Activated CD4-positive, alpha-beta T cell treated with anti-CD3 and anti-CD28 coated beads for 36 hours (primary cell): ENCODE measurements at regions not wholly inside any gene's neighbourhood (a gene's known extent, or its start where the extent isn't known, plus 50 kb on each side); places are given as distances from the start of the nearest gene placed in this dataset.

ENCODE experiments used
- ATAC-seq: fragments of 200-7000 bp; cut with Tn5 transposase; one replicate; pipeline ENCODE4 v1.10.0; 2021; ENCODE audit warnings: mild to moderate bottlenecking, moderate library complexity
- CTCF ChIA-PET: fragments of 350-600 bp; sonication (Branson Sonifier 250); formaldehyde crosslinking; loops from one replicate; lab custom pipeline; 2021; ENCODE audit warnings: antibody characterized with exemption; lab: Charles Lee
- POLR2A ChIA-PET: fragments of 350-600 bp; sonication (Branson Sonifier 250); formaldehyde crosslinking; loops from one replicate; lab custom pipeline; 2021; ENCODE audit warnings: antibody characterized with exemption, inconsistent platforms; lab: Charles Lee
- DNase-seq: peaks from one replicate; pipeline ENCODE4 v3.0.0-alpha.2; 2020
- H3K27ac Mint-ChIP-seq: one replicate; pipeline ENCODE4 v1.8.0; 2021; ENCODE audit warnings: mixed read lengths
- H3K27me3 Mint-ChIP-seq: one replicate; pipeline ENCODE4 v1.8.0; 2021; ENCODE audit warnings: mixed read lengths
- H3K36me3 Mint-ChIP-seq: one replicate; pipeline ENCODE4 v1.8.0; 2021; ENCODE audit warnings: low read depth, mixed read lengths
- H3K4me1 Mint-ChIP-seq: one replicate; pipeline ENCODE4 v1.8.0; 2021; ENCODE audit warnings: mixed read lengths
- H3K4me3 Mint-ChIP-seq: one replicate; pipeline ENCODE4 v1.8.0; 2021; ENCODE audit warnings: mild to moderate bottlenecking, moderate library complexity, mixed read lengths
- H3K9me3 Mint-ChIP-seq: one replicate; pipeline ENCODE4 v1.8.0; 2021; ENCODE audit warnings: low read depth, mixed read lengths
- intact Hi-C, 2 experiments: fragments of 100-400 bp; cut with DNase I in 1 of 2; cut with micrococcal nuclease in 1 of 2; formaldehyde crosslinking; loops; one replicate each; pipeline versions ENCODE4 v1.14.2 to v1.15.1; 2022 to 2024; cut with DNase I, micrococcal nuclease

DNA sequence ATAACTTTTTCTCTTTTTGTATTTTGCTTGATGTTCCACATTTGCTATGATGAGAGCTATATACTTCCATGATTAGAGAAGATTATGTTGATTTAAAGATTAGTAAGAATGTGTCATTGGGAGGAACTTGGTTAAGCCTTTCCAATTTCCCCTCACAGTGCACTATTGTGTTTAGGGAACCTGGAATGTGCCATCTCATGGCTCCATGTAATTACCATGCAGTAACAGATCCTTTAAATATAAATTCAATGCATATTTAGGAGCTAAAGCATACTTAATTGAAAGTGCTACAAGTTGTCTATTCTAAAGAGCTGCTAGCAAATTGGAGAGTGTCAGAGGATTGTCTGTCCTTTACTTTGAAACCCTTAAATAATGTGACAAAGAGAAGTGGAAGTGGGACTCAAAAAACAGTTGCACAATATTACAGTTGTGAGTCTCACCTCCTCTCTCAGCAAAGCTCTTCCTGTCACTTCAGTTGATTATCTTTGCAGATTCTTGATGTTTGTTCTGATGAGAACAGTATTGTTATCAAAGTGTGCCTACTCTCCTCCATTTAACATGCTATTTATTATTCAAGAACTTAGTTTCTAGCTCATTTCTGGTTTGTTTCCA, 1162.7 kb upstream of the ZEB2 start:
- Mint-ChIP-seq H3K9me3 (no peaks in the 10 kb centered on the region), H3K27ac (no peak overlapping the region), H3K4me3 (no peak overlapping the region), H3K36me3 (no peaks in the 10 kb centered on the region), H3K27me3 (no peaks in the 10 kb centered on the region), H3K4me1 (no peaks in the 10 kb centered on the region)
- CTCF ChIA-PET = interaction anchor here (1.0 kb wide), 1 partner anchor 10 kb away, joined by 3 read pairs; no protein-coding TSS in a partner anchor
- POLR2A ChIA-PET = no interaction called here
- DNase-seq (no peak), ATAC-seq (no peak)
- intact Hi-C loops = no loop called here

DNA sequence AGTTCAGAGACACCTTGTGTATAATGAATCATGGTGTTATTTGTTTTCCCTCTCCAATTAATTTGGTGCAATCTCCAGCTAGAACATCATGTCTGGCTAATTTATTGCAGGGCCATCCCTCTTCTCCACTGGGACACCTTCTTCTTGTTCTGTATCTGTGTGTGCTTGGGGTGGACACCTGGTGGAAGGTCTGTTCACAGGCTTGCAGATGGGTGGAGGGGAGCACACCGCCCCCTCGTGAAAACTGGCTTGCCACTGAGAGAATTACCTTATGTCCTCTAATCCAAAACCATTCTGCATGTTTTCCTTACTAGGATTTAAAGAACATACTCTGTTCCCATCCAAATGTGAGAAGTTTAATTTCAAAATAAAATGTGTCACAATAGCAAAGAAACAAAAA, 1160.4 kb upstream of the ZEB2 start:
- no peaks in the 10 kb centered on the region for H3K27me3 Mint-ChIP-seq
- no peaks in the 10 kb centered on the region for H3K4me1 Mint-ChIP-seq
- no peaks in the 10 kb centered on the region for H3K36me3 Mint-ChIP-seq
- ATAC-seq = no peak
- intact Hi-C loops = no loop called here
- ChIA-PET POLR2A (no interaction called here), CTCF (no interaction called here)
- no peak overlapping the region for H3K4me3 Mint-ChIP-seq
- H3K27ac Mint-ChIP-seq = no peak overlapping the region
- peaks cover 2% of the 10 kb centered on the region for H3K9me3 Mint-ChIP-seq
- DNase-seq = no peak

DNA sequence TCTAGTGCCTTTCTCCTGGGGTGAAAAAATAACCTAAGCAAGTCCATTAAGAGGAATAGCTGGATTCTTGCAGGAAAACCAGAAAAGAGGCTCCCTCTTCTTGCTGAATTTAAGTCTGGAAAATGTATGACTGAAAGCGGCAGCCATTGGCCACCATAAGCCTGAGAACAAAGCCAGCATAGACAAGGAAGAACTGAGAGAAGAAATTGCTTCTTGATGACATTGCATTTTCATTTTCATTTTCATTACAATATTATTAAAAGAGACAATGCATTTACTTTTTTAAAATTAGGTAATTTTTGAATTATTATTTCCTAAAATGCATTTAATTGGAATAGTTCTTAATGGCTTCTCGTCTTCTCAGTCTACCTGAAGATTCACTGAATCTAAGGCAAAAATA, 1157.5 kb upstream of the ZEB2 start:
- ATAC-seq (no peak), DNase-seq (no peak)
- no peak overlapping the region for H3K4me3 Mint-ChIP-seq
- no peaks in the 10 kb centered on the region for H3K27me3 Mint-ChIP-seq
- peaks cover 2% of the 10 kb centered on the region for H3K9me3 Mint-ChIP-seq
- ChIA-PET CTCF (no interaction called here), POLR2A (no interaction called here)
- no peaks in the 10 kb centered on the region for H3K4me1 Mint-ChIP-seq
- H3K36me3 Mint-ChIP-seq = no peaks in the 10 kb centered on the region
- no peak overlapping the region for H3K27ac Mint-ChIP-seq
- intact Hi-C loops = no loop called here

DNA sequence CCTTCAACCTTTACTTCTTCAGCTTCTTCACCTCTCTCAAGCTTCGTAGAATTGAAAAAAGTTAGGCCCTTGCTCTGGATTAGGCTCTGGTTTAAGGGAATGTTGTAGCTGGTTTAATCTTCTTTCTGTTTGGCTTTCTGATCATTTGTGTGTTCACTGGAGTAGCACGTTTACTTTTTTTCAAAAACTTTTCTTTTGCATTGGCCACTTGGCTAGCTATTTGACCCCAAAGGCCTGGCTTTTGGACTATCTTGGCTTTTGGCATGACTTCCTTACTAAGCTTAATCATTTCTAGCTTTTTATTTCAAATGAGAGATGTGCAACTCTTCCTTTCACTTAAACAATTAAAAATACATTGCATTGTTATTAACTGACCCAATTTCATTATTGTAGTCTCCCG, 1154.8 kb upstream of the ZEB2 start:
- no peaks in the 10 kb centered on the region for H3K27me3 Mint-ChIP-seq
- POLR2A ChIA-PET = no interaction called here
- ATAC-seq = no peak
- H3K4me1 Mint-ChIP-seq = no peaks in the 10 kb centered on the region
- DNase-seq = no peak
- H3K27ac Mint-ChIP-seq = no peak overlapping the region
- H3K9me3 Mint-ChIP-seq = peaks cover 2% of the 10 kb centered on the region
- intact Hi-C loops = no loop called here
- CTCF ChIA-PET = no interaction called here
- no peaks in the 10 kb centered on the region for H3K36me3 Mint-ChIP-seq
- H3K4me3 Mint-ChIP-seq = no peak overlapping the region

DNA sequence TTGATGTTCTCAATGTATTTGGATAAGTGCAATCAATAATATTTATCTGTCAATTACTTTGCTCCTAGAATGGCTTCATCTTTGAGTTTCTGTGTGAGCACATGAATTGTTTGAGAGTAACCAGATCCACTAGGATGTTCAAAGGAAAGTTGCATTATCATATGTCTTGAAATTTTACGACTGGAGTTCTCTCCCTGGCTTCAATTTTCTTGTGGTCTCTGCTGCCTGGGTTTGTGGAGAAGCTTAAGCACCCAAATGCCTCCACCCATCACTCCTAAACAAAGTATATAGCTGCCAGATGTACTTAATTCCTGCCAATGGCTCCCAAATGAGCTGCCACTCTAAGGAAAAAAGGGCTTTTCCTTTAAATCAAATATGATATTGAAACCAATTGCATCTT, 1149.4 kb upstream of the ZEB2 start:
- Mint-ChIP-seq H3K4me3 (no peak overlapping the region), H3K36me3 (no peaks in the 10 kb centered on the region), H3K4me1 (no peaks in the 10 kb centered on the region), H3K27ac (no peak overlapping the region), H3K9me3 (no peaks in the 10 kb centered on the region), H3K27me3 (no peaks in the 10 kb centered on the region)
- no peak for ATAC-seq
- intact Hi-C loops = no loop called here
- CTCF ChIA-PET = no interaction called here
- DNase-seq = no peak
- POLR2A ChIA-PET = no interaction called here

DNA sequence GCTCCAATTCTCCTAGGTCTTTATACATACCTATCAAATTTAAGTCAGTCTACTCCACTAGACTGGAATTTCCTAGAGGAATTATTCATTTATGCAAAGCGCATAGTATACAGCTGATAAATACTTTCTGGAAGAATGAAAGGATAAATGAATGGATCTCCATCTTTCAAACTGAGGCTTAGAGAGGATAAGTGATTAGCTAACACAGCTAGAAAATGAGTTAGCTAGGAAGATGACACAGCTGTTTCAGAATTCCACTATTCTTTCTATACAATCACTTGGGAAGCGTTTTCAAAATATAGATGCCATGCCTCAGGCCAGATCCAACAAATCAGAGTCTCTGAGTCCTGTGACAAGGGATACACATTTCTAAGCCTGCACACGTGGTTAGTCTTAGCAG, 1146.6 kb upstream of the ZEB2 start:
- intact Hi-C loops = no loop called here
- DNase-seq (no peak), ATAC-seq (no peak)
- POLR2A ChIA-PET = no interaction called here
- Mint-ChIP-seq H3K27me3 (peaks cover 2% of the 10 kb centered on the region), H3K9me3 (no peaks in the 10 kb centered on the region), H3K4me1 (no peaks in the 10 kb centered on the region), H3K36me3 (no peaks in the 10 kb centered on the region), H3K27ac (no peak overlapping the region), H3K4me3 (no peak overlapping the region)
- CTCF ChIA-PET = interaction anchor here (0.6 to 0.7 kb wide), 2 partner anchors 13 to 20 kb away, joined by 3 read pairs; no protein-coding TSS in a partner anchor

DNA sequence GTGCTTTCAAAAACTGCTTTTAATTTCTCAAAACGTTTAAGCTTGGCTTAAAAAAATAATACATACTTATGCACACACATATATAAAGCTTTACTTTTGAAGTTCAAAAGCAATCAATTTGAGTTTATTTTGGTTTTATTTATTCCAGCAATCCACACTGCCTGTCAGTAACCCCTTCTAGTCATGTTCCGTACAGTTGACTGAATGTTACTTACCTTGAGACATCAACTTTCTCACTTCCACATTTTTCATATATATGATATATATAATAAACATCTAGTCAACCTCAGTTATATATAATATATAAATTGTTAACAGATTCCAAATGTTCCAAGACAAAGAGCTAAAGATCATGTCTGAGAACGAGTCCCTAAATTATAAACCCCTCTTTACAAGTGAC, 1137.3 kb upstream of the ZEB2 start:
- CTCF ChIA-PET = no interaction called here
- no peak for DNase-seq
- no peaks in the 10 kb centered on the region for H3K27me3 Mint-ChIP-seq
- H3K4me3 Mint-ChIP-seq = no peak overlapping the region
- intact Hi-C loops = no loop called here
- no peak for ATAC-seq
- H3K4me1 Mint-ChIP-seq = no peaks in the 10 kb centered on the region
- H3K36me3 Mint-ChIP-seq = no peaks in the 10 kb centered on the region
- POLR2A ChIA-PET = no interaction called here
- H3K9me3 Mint-ChIP-seq = no peaks in the 10 kb centered on the region
- H3K27ac Mint-ChIP-seq = no peak overlapping the region

DNA sequence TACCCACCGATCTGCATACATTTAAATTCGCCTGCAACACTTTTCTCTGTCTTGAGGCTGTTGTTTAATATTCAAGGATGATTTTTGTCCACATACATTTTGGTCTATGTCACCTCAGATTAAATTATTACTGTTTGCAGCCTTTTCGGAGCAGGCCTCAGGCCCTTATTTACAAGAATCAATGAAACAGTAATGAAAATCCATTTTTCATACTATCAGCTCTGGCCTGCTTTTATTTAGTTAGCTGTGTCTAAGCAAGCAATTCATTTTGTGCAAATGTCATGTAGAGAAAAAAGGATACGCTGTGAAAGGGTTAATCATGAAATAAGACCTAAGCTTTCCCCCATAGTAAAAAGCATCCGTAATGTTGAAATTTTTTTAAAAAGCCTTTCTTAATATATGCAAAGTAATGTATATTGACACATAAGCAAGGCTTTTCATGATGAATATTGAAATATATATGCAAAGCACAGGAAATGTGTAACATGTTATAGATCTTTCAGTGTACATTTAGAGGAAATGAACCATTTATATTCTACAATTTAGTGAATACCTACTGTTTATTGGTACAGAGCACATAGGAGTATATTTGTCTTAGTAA, 1135.3 kb upstream of the ZEB2 start:
- ATAC-seq (no peak), DNase-seq (no peak)
- H3K9me3 Mint-ChIP-seq = no peaks in the 10 kb centered on the region
- no peaks in the 10 kb centered on the region for H3K36me3 Mint-ChIP-seq
- intact Hi-C loops = no loop called here
- no peak overlapping the region for H3K4me3 Mint-ChIP-seq
- H3K4me1 Mint-ChIP-seq = no peaks in the 10 kb centered on the region
- H3K27me3 Mint-ChIP-seq = no peaks in the 10 kb centered on the region
- ChIA-PET POLR2A (no interaction called here), CTCF (no interaction called here)
- no peak overlapping the region for H3K27ac Mint-ChIP-seq

DNA sequence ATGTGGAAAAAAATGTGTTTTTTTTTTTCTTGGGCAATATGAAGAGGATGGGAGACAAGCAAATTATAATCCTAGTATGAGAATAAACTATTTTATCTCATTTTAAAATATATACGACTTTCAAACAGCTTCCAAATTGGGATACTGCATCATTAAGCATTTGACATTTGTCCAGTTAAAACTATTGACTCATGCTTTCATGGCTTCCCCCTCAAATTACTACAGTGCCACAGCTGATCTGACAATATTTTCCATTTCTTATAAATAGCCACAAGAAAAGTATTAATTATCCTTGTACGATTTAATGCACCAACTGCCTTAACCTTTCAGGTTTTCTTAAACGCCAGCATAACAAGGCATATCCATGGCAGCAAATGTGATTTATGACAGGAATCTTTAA, 1134.8 kb upstream of the ZEB2 start:
- intact Hi-C loops = no loop called here
- DNase-seq = no peak
- no peak for ATAC-seq
- no peaks in the 10 kb centered on the region for H3K4me1 Mint-ChIP-seq
- no peaks in the 10 kb centered on the region for H3K27me3 Mint-ChIP-seq
- H3K4me3 Mint-ChIP-seq = no peak overlapping the region
- no peaks in the 10 kb centered on the region for H3K9me3 Mint-ChIP-seq
- ChIA-PET CTCF (no interaction called here), POLR2A (no interaction called here)
- no peaks in the 10 kb centered on the region for H3K36me3 Mint-ChIP-seq
- H3K27ac Mint-ChIP-seq = no peak overlapping the region

DNA sequence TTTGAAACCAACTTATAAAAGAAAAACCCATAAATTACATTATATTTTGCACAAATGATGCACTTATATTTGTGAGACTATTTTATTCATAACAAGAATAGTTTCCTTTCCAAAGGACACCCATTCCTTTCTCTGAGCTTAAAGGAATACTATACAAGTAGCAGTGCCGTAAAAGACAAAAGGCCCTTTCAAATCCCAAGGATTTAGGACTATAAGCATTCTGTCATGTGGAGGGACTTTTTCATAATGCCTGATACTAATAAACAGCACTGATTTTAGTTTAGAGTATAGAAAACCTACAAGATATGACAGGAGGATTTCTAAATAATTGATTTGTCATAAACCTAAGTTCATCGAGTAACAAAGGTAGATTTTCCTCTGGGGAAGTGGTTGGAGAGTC, 1134.2 kb upstream of the ZEB2 start:
- DNase-seq = no peak
- H3K27ac Mint-ChIP-seq = no peak overlapping the region
- ChIA-PET POLR2A (no interaction called here), CTCF (no interaction called here)
- H3K9me3 Mint-ChIP-seq = no peaks in the 10 kb centered on the region
- no peak overlapping the region for H3K4me3 Mint-ChIP-seq
- no peaks in the 10 kb centered on the region for H3K4me1 Mint-ChIP-seq
- intact Hi-C loops = no loop called here
- H3K36me3 Mint-ChIP-seq = no peaks in the 10 kb centered on the region
- no peaks in the 10 kb centered on the region for H3K27me3 Mint-ChIP-seq
- no peak for ATAC-seq

DNA sequence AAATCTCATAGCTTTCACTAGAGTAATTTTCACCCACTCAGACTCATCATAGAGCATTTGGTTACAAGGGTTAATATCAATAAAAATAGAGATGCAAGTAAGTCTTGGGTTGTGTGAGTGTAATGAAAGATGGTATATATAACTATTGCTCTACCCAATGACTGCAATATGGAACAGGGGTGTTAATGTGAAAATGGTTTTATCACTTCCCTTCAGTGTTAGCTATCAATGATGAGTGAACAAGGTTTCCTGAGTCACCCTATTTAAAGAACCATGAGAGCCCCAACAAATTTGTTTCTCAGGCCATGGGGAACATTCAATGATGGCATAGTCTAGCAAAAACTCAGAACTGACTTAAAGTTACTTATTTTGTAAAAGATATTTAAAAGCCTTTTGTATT, 1133.6 kb upstream of the ZEB2 start:
- CTCF ChIA-PET = interaction anchor here (0.6 kb wide), 1 partner anchor 13 kb away, joined by 3 read pairs; no protein-coding TSS in a partner anchor
- intact Hi-C loops = no loop called here
- ATAC-seq (no peak), DNase-seq (no peak)
- Mint-ChIP-seq H3K9me3 (no peaks in the 10 kb centered on the region), H3K4me3 (no peak overlapping the region), H3K27ac (no peak overlapping the region), H3K27me3 (no peaks in the 10 kb centered on the region), H3K36me3 (no peaks in the 10 kb centered on the region), H3K4me1 (no peaks in the 10 kb centered on the region)
- POLR2A ChIA-PET = no interaction called here
